ENCODE measurements at regions not wholly inside any gene's neighbourhood (a gene's known extent, or its start where the extent isn't known, plus 50 kb on each side); places are given as distances from the start of the nearest gene placed in this dataset.

GRCh38 chr3:181363231-181363630 lies 348.5 kb upstream of the SOX2 start:
- DNase-seq: no peak
- no peak for TF ChIP-seq POLR2A (IDR thresholded peaks at IDR 0.05)
- no peak for TF ChIP-seq CTCF (IDR thresholded peaks at IDR 0.05)
- no peak overlapping the region for H3K27ac ChIP-seq
- H3K4me3 ChIP-seq: no peak overlapping the region
- WGBS, 4 donors: 32 to 44% (median 39%) methylated on average over 1 of the region's 1 CpG
- H3K27me3 ChIP-seq: no peaks in the 10 kb centered on the region
- intact Hi-C loops (cut with DNase I): no loop called here
- no peaks in the 10 kb centered on the region for H3K4me1 ChIP-seq (replicated peaks in 1 of 2)
- H3K36me3 ChIP-seq (replicated peaks in 1 of 2): no peaks in the 10 kb centered on the region
- H3K9me3 ChIP-seq (replicated peaks in 1 of 3): no peaks in the 10 kb centered on the region

GRCh38 chr3:181362378-181362777 lies 349.3 kb upstream of the SOX2 start:
- Histone ChIP-seq H3K27ac (no peak overlapping the region), H3K4me3 (no peak overlapping the region), H3K9me3 (replicated peaks in 1 of 3) (no peaks in the 10 kb centered on the region), H3K27me3 (no peaks in the 10 kb centered on the region), H3K36me3 (replicated peaks in 1 of 2) (no peaks in the 10 kb centered on the region), H3K4me1 (replicated peaks in 1 of 2) (no peaks in the 10 kb centered on the region)
- TF ChIP-seq CTCF (IDR thresholded peaks at IDR 0.05) (no peak), POLR2A (IDR thresholded peaks at IDR 0.05) (no peak)
- intact Hi-C loops (cut with DNase I): no loop called here
- peak in 4 of 7 donors; percentile 4 to 29 (median 19) for DNase-seq

GRCh38 chr3:181358562-181358961 lies 353.2 kb upstream of the SOX2 start:
- Histone ChIP-seq H3K36me3 (replicated peaks in 1 of 2) (no peaks in the 10 kb centered on the region), H3K4me3 (no peak overlapping the region), H3K4me1 (replicated peaks in 1 of 2) (no peaks in the 10 kb centered on the region), H3K27ac (no peak overlapping the region), H3K27me3 (no peaks in the 10 kb centered on the region), H3K9me3 (replicated peaks in 1 of 3) (no peaks in the 10 kb centered on the region)
- WGBS, 4 donors: 83 to 92% (median 90%) methylated on average over 3 of the region's 3 CpGs
- TF ChIP-seq POLR2A (IDR thresholded peaks at IDR 0.05) (no peak), CTCF (IDR thresholded peaks at IDR 0.05) (no peak)
- intact Hi-C loops (cut with DNase I): no loop called here
- no peak for DNase-seq

- intact Hi-C loops (cut with DNase I): no loop called here
- no peak for DNase-seq
- Histone ChIP-seq H3K27me3 (no peaks in the 10 kb centered on the region), H3K36me3 (replicated peaks in 1 of 2) (no peaks in the 10 kb centered on the region), H3K4me3 (no peak overlapping the region), H3K27ac (no peak overlapping the region), H3K4me1 (replicated peaks in 1 of 2) (no peaks in the 10 kb centered on the region), H3K9me3 (replicated peaks in 1 of 3) (no peaks in the 10 kb centered on the region)
- no peak for TF ChIP-seq POLR2A (IDR thresholded peaks at IDR 0.05)
- no peak for TF ChIP-seq CTCF (IDR thresholded peaks at IDR 0.05)
- WGBS, 4 donors: 12 to 29% (median 18%) methylated on average over 1 of the region's 1 CpG
Measured at GRCh38 chr3:181358060-181358459, 353.7 kb upstream of the SOX2 start.

Measured in adrenal gland (tissue), 9 donors.